Trophoblast cell (in vitro differentiated cells and primary cell): ENCODE measurements at regions not wholly inside any gene's neighbourhood (a gene's known extent, or its start where the extent isn't known, plus 50 kb on each side); places are given as distances from the start of the nearest gene placed in this dataset.

ENCODE experiments used
- DNase-seq, 2 donors: peaks; one replicate each; pipeline ENCODE4 v3.0.0-alpha.2; 2016
- H2AFZ ChIP-seq: 2 replicates; pipeline ENCODE4 v1.6.1; 2013; ENCODE audit warnings: low read length, moderate library complexity, mild to moderate bottlenecking; ENCODE audit not compliant: insufficient read depth, poor library complexity
- H2AK5ac ChIP-seq: 2 replicates; pipeline ENCODE4 v1.6.1; 2013; ENCODE audit warnings: mild to moderate bottlenecking, low read length
- H2BK120ac ChIP-seq: 2 replicates; pipeline ENCODE4 v1.6.1; 2013; ENCODE audit warnings: low read length, mild to moderate bottlenecking, moderate library complexity; ENCODE audit not compliant: insufficient read depth, poor library complexity
- H2BK12ac ChIP-seq: 2 replicates; pipeline ENCODE4 v1.6.1; 2013; ENCODE audit warnings: mild to moderate bottlenecking, low read length, moderate library complexity
- H2BK5ac ChIP-seq: 2 replicates; pipeline ENCODE4 v1.6.1; 2013; ENCODE audit warnings: low read length, low read depth, moderate library complexity, mild to moderate bottlenecking; ENCODE audit not compliant: poor library complexity
- H3K14ac ChIP-seq: 2 replicates; pipeline ENCODE4 v1.6.1; 2013; ENCODE audit warnings: mild to moderate bottlenecking, low read length
- H3K18ac ChIP-seq: 2 replicates; pipeline ENCODE4 v1.6.1; 2013; ENCODE audit warnings: mild to moderate bottlenecking, low read length
- H3K23ac ChIP-seq: 2 replicates; pipeline ENCODE4 v1.6.1; 2013; ENCODE audit warnings: low read length
- H3K27ac ChIP-seq: 2 replicates; pipeline ENCODE4 v1.5.1; 2013; ENCODE audit warnings: low read depth, mild to moderate bottlenecking, inconsistent platforms, low read length, moderate library complexity
- H3K27me3 ChIP-seq: 2 replicates; pipeline ENCODE4 v1.6.1; 2013; ENCODE audit warnings: inconsistent platforms, mild to moderate bottlenecking, low read length, moderate library complexity; ENCODE audit not compliant: insufficient read depth
- H3K36me3 ChIP-seq, 2 experiments: 1 replicate in 1 of 2; 2 replicates in 1 of 2; pipeline ENCODE4 v1.6.1; 2013; ENCODE audit warnings: low read length in 2 of 2, mild to moderate bottlenecking in 2 of 2, moderate library complexity in 1 of 2; ENCODE audit not compliant: insufficient read depth in 2 of 2, control insufficient read depth in 1 of 2
- H3K4ac ChIP-seq: 2 replicates; pipeline ENCODE4 v1.6.1; 2013; ENCODE audit warnings: low read depth, mild to moderate bottlenecking, low read length, moderate library complexity
- H3K4me1 ChIP-seq, 2 experiments: 1 replicate in 1 of 2; 2 replicates in 1 of 2; pipeline ENCODE4 v1.6.1; 2013; ENCODE audit warnings: low read length in 2 of 2, mild to moderate bottlenecking in 2 of 2, moderate library complexity in 1 of 2; ENCODE audit not compliant: insufficient read depth in 2 of 2, control insufficient read depth in 1 of 2
- H3K4me2 ChIP-seq: 2 replicates; pipeline ENCODE4 v1.6.1; 2013; ENCODE audit warnings: inconsistent platforms, mild to moderate bottlenecking, low read length, moderate library complexity
- H3K4me3 ChIP-seq: 2 replicates; pipeline ENCODE4 v1.5.1; 2013; ENCODE audit warnings: mild to moderate bottlenecking, low read depth, low read length, inconsistent platforms
- H3K79me1 ChIP-seq: one replicate; pipeline ENCODE4 v1.6.1; 2013; ENCODE audit warnings: low read length
- H3K79me2 ChIP-seq: 2 replicates; pipeline ENCODE4 v1.6.1; 2013; ENCODE audit warnings: low read length, mild to moderate bottlenecking; ENCODE audit not compliant: control insufficient read depth, insufficient read depth, poor library complexity
- H3K9ac ChIP-seq: 2 replicates; pipeline ENCODE4 v1.6.1; 2013; ENCODE audit warnings: mild to moderate bottlenecking, low read length
- H3K9me3 ChIP-seq: 2 replicates; pipeline ENCODE4 v1.6.1; 2013; ENCODE audit warnings: low read depth, mild to moderate bottlenecking, control low read depth, inconsistent platforms, low read length; ENCODE audit not compliant: insufficient read depth
- H4K12ac ChIP-seq: 2 replicates; pipeline ENCODE4 v1.6.1; 2013; ENCODE audit warnings: low read depth, mild to moderate bottlenecking, low read length, moderate library complexity
- H4K8ac ChIP-seq: 2 replicates; pipeline ENCODE4 v1.6.1; 2013; ENCODE audit warnings: low read depth, mild to moderate bottlenecking, low read length, moderate library complexity
- H4K91ac ChIP-seq: one replicate; pipeline ENCODE4 v1.6.1; 2013; ENCODE audit warnings: low read depth, mild to moderate bottlenecking, low read length, moderate library complexity
- WGBS: extraction: QIAGEN DNeasy Blood & Tissue Kit; methylation state at CpG from one replicate; pipeline ENCODE4 v1.1.7; 2013; ENCODE audit warnings: missing lambda C conversion rate; ENCODE audit not compliant: insufficient read length, insufficient coverage; ENCODE audit errors: extremely low coverage; 5-methylcytosine and 5-hydroxymethylcytosine counted together

DNA sequence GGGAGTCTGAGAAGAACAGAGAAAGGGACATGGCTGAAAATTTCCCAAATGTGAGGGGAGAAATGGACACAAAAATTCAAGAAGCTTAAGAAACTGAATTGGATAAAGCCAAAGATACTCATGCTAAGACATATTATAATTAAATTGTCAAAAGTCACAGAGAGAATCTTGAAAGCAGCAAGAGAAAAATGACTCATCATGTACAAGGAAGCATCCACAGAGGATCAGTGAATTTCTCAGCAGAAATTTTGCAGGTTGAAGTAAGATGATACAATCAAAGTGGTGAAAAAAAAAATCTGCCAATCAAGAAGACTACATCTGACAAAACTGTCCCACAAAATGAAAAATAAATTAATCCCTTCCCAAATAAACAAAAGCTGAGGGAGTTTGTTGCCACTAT, 56.8 kb downstream of the MPP7 start:
- Histone ChIP-seq H3K4me2 (no peak overlapping the region), H2AFZ (no peak overlapping the region), H3K27ac (no peak overlapping the region), H2BK12ac (no peak overlapping the region), H2BK120ac (no peak overlapping the region), H3K9me3 (peaks cover 2% of the 10 kb centered on the region), H3K27me3 (no peaks in the 10 kb centered on the region), H3K14ac (no peak overlapping the region), H3K4me1 (peaks cover 4% of the 10 kb centered on the region in 2 experiments), H3K23ac (no peak overlapping the region), H3K4me3 (no peak overlapping the region), H2AK5ac (no peak overlapping the region), H3K18ac (no peak overlapping the region), H2BK5ac (no peak overlapping the region), H3K36me3 (no peaks in the 10 kb centered on the region), H3K9ac (no peak overlapping the region), H3K79me1 (no peaks in the 10 kb centered on the region), H3K4ac (no peak overlapping the region), H3K79me2 (no peaks in the 10 kb centered on the region), H4K91ac (no peak overlapping the region), H4K8ac (no peak overlapping the region), H4K12ac (no peak overlapping the region)
- no peak for DNase-seq

DNA sequence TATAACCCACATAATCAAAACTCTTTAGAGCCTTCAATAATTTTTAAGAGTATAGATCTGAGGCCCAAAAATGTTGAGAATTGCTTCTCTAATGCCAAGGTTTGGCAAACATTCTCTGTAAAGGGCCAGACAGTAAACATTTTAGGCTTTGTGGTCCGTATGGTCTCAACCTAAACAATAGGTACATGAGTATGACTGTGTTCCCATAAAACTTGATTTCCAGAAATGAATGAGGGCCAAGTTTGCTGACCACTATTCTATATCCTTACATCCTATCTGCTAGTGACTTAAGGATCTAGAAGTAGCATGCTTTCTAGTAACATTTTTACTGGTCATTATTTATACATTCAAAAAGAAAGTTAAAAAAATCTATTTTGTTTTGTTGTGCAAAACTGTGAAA, 58.9 kb downstream of the MPP7 start:
- Histone ChIP-seq H2AK5ac (no peak overlapping the region), H3K36me3 (no peaks in the 10 kb centered on the region)

DNA sequence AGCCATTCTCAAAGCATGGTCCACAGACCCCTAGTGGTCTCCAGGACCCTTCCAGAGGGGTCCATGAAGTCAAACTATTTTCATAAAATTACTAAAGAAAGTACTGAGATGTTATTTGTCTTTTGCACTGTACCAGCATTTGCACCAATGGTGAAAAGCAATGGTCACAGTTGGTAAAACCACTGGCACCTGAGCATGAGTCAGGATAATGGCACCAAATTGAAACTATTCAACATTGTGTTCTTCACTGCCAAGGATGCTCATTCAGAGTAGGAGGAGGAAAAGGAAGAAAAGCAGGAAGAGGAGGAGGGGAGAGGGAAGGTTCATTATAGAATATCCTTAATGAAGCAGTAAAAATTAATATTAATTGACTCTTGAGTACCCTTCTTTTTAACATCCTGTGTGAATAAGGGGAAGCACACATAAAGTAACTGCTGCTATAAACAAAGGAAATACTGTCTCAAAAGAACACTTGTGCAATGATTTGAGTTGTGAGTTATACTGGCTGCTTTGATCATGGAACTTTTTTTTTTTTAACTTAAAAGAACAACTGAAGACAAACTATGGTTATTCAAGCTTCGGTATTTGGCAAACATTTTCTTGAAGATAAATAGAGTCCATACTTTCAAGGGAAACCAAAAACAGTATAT, 60.2 kb downstream of the MPP7 start:
- H3K79me2 ChIP-seq: no peaks in the 10 kb centered on the region
- H2BK120ac ChIP-seq: no peak overlapping the region
- H2BK5ac ChIP-seq: no peak overlapping the region
- no peak overlapping the region for H4K91ac ChIP-seq
- no peak overlapping the region for H3K18ac ChIP-seq
- no peak overlapping the region for H3K27ac ChIP-seq
- WGBS: no CpG with 5 or more reads among the region's 1 CpG
- H2BK12ac ChIP-seq: no peak overlapping the region
- H4K8ac ChIP-seq: no peak overlapping the region
- H2AFZ ChIP-seq: no peak overlapping the region
- H3K4me2 ChIP-seq: no peak overlapping the region
- no peak overlapping the region for H4K12ac ChIP-seq
- no peak overlapping the region for H3K4me3 ChIP-seq
- no peaks in the 10 kb centered on the region for H3K79me1 ChIP-seq
- H3K36me3 ChIP-seq: no peaks in the 10 kb centered on the region
- H3K4me1 ChIP-seq: no peaks in the 10 kb centered on the region
- H3K27me3 ChIP-seq: no peaks in the 10 kb centered on the region
- no peak overlapping the region for H3K9ac ChIP-seq
- no peak overlapping the region for H2AK5ac ChIP-seq
- no peak for DNase-seq
- no peak overlapping the region for H3K4ac ChIP-seq
- H3K14ac ChIP-seq: no peak overlapping the region
- H3K23ac ChIP-seq: no peak overlapping the region
- no peaks in the 10 kb centered on the region for H3K9me3 ChIP-seq

More for the DNA sequence above, 58.9 kb downstream of the MPP7 start:
- Histone ChIP-seq H4K91ac (no peak overlapping the region), H3K4me2 (no peak overlapping the region), H4K12ac (no peak overlapping the region), H2AFZ (no peak overlapping the region), H2BK12ac (no peak overlapping the region), H3K9ac (no peak overlapping the region), H3K79me1 (no peaks in the 10 kb centered on the region), H3K4me3 (no peak overlapping the region), H3K27ac (no peak overlapping the region), H3K9me3 (no peaks in the 10 kb centered on the region), H3K4ac (no peak overlapping the region), H3K18ac (no peak overlapping the region), H3K14ac (no peak overlapping the region), H3K27me3 (no peaks in the 10 kb centered on the region), H2BK5ac (no peak overlapping the region), H3K23ac (no peak overlapping the region), H2BK120ac (no peak overlapping the region), H3K79me2 (no peaks in the 10 kb centered on the region), H3K4me1 (peaks cover 4% of the 10 kb centered on the region in 2 experiments), H4K8ac (no peak overlapping the region)
- DNase-seq: no peak
- WGBS: no CpG with 5 or more reads among the region's 1 CpG

DNA sequence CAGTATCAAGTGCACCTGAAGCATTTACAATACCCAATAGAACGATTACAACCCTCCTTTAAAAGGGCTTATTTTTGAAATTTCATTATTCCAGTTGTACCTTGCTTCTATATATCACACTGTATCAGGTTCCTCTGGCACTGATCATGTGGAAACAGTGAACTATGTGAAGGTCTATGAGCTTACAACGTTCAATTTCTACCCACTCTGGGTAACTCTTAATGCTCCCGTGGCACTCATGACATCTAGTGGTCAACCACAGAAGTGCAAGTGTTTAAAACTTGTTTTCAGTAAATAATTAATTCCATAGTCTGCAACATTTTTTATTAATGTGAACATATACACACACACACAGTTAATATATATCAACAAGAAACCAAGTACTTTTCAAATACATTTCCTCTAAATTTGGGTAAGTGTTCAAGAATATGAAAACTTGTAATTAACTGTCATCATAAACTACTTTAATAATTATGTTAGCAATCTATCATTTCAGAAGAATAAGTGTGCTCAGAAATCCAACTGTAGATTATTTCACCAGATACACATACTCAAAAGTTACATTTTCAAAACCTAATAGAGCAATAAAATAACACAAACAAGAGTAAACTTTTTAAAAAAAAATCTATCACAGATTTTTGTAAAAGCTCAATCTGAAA, 61.0 kb downstream of the MPP7 start:
- Histone ChIP-seq H3K4ac (no peak overlapping the region), H3K79me1 (no peaks in the 10 kb centered on the region), H3K27me3 (no peaks in the 10 kb centered on the region), H2AK5ac (no peak overlapping the region), H3K79me2 (no peaks in the 10 kb centered on the region), H3K23ac (no peak overlapping the region), H3K14ac (no peak overlapping the region), H4K91ac (no peak overlapping the region), H3K4me2 (no peak overlapping the region), H3K9me3 (no peaks in the 10 kb centered on the region), H2BK120ac (no peak overlapping the region), H4K12ac (no peak overlapping the region), H2AFZ (no peak overlapping the region), H3K36me3 (no peaks in the 10 kb centered on the region), H3K4me3 (no peak overlapping the region), H3K27ac (no peak overlapping the region), H2BK12ac (no peak overlapping the region), H2BK5ac (no peak overlapping the region), H3K18ac (no peak overlapping the region), H3K4me1 (no peaks in the 10 kb centered on the region), H3K9ac (no peak overlapping the region), H4K8ac (no peak overlapping the region)
- peak; percentile 36 to 88 for DNase-seq
- no CpG with 5 or more reads among the region's 3 CpGs for WGBS
